ENCODE measurements at regions not wholly inside any gene's neighbourhood (a gene's known extent, or its start where the extent isn't known, plus 50 kb on each side); places are given as distances from the start of the nearest gene placed in this dataset.

GRCh38 chr2:9081750-9082149 is 78.3 kb upstream of the MBOAT2 start:
- no peak for DNase-seq

- DNase-seq: no peak
Observed at GRCh38 chr2:9078405-9078804, 74.9 kb upstream of the MBOAT2 start.

- no peak for DNase-seq
Observed at GRCh38 chr2:9077691-9078090, 74.2 kb upstream of the MBOAT2 start.

- no peak for DNase-seq
Observed at GRCh38 chr2:9076755-9077154, 73.3 kb upstream of the MBOAT2 start.

- DNase-seq: no peak
Observed at GRCh38 chr2:9076210-9076609, 72.7 kb upstream of the MBOAT2 start.

- no peak for DNase-seq
Observed at GRCh38 chr2:9074930-9075329, 71.4 kb upstream of the MBOAT2 start.

- DNase-seq: no peak
Observed at GRCh38 chr2:9071584-9072124, 68.2 kb upstream of the MBOAT2 start.

- DNase-seq: no peak
Observed at GRCh38 chr2:9071032-9071431, 67.5 kb upstream of the MBOAT2 start.

GRCh38 chr2:9069543-9069942 is 66.1 kb upstream of the MBOAT2 start:
- DNase-seq: no peak

GRCh38 chr2:9065901-9066300 is 62.4 kb upstream of the MBOAT2 start:
- DNase-seq: no peak

- no peak for DNase-seq
Observed at GRCh38 chr2:9063023-9063606, 59.6 kb upstream of the MBOAT2 start.

- DNase-seq: no peak
Observed at GRCh38 chr2:9060819-9061218, 57.3 kb upstream of the MBOAT2 start.

GRCh38 chr2:9057939-9058761 is 54.7 kb upstream of the MBOAT2 start:
- DNase-seq: no peak

GRCh38 chr2:9055471-9055870 is 52.0 kb upstream of the MBOAT2 start:
- DNase-seq: no peak

GRCh38 chr2:9053534-9053931 is 50.0 kb upstream of the MBOAT2 start:
- DNase-seq: no peak
